GM23338 (cell line): ENCODE measurements at regions not wholly inside any gene's neighbourhood (a gene's known extent, or its start where the extent isn't known, plus 50 kb on each side); places are given as distances from the start of the nearest gene placed in this dataset.

ENCODE experiments used
- ATAC-seq: fragments of 200-7000 bp; cut with Tn5 transposase; 3 replicates; pipeline ENCODE4 v1.9.1; 2020
- DNase-seq: peaks from one replicate; pipeline ENCODE4 v3.0.0-alpha.2; 2015; ENCODE audit warnings: low spot score
- H2AFZ ChIP-seq: fragments of 200-600 bp; sonication (generic); 2 replicates; pipeline ENCODE4 v1.8.0; 2016; ENCODE audit warnings: antibody characterized with exemption, mild to moderate bottlenecking, moderate library complexity
- H3F3A ChIP-seq: fragments of 200-600 bp; sonication (generic); replicated peaks from 2 replicates; pipeline ENCODE4 v1.8.0; 2017; ENCODE audit warnings: antibody characterized with exemption, mixed run types, low read depth
- H3K27ac ChIP-seq: fragments of 200-600 bp; sonication (generic); 2 replicates; pipeline ENCODE4 v1.6.1; 2016; ENCODE audit warnings: low read depth
- H3K27me3 ChIP-seq: fragments of 200-600 bp; sonication (generic); 2 replicates; pipeline ENCODE4 v1.8.0; 2016; ENCODE audit warnings: mild to moderate bottlenecking, mixed run types, moderate library complexity; ENCODE audit not compliant: insufficient read depth
- H3K36me3 ChIP-seq: fragments of 200-600 bp; sonication (generic); 2 replicates; pipeline ENCODE4 v1.8.0; 2016; ENCODE audit warnings: mild to moderate bottlenecking; ENCODE audit not compliant: insufficient read depth
- H3K4me1 ChIP-seq: fragments of 200-600 bp; sonication (generic); 2 replicates; pipeline ENCODE4 v1.8.0; 2016; ENCODE audit warnings: mild to moderate bottlenecking, moderate library complexity; ENCODE audit not compliant: insufficient read depth
- H3K4me2 ChIP-seq: fragments of 200-600 bp; sonication (generic); 2 replicates; pipeline ENCODE4 v1.7.1; 2017; ENCODE audit warnings: mixed run types
- H3K4me3 ChIP-seq: fragments of 200-600 bp; sonication (generic); 2 replicates; pipeline ENCODE4 v1.6.1; 2016; ENCODE audit warnings: mixed run types
- H3K79me2 ChIP-seq: fragments of 200-600 bp; sonication (generic); replicated peaks from 2 replicates; pipeline ENCODE4 v1.8.0; 2017; ENCODE audit warnings: mild to moderate bottlenecking; ENCODE audit not compliant: insufficient read depth
- H3K9me2 ChIP-seq: fragments of 200-600 bp; sonication (generic); 2 replicates; pipeline ENCODE4 v1.8.0; 2017; ENCODE audit not compliant: insufficient read depth
- H4K20me1 ChIP-seq: fragments of 200-600 bp; sonication (generic); replicated peaks from 2 replicates; pipeline ENCODE4 v1.8.0; 2017; ENCODE audit warnings: mild to moderate bottlenecking; ENCODE audit not compliant: insufficient read depth
- H3K27ac Mint-ChIP-seq: 2 replicates; pipeline ENCODE4 v1.8.0; 2020; ENCODE audit warnings: inconsistent platforms, mild to moderate bottlenecking, moderate library complexity, mixed read lengths
- H3K27me3 Mint-ChIP-seq: 3 replicates; pipeline ENCODE4 v1.8.0; 2022; ENCODE audit warnings: low read depth, mild to moderate bottlenecking, moderate library complexity, mixed read lengths, inconsistent platforms; ENCODE audit not compliant: insufficient read depth, poor library complexity
- H3K36me3 Mint-ChIP-seq: 3 replicates; pipeline ENCODE4 v1.8.0; 2021; ENCODE audit warnings: low read depth, mild to moderate bottlenecking, inconsistent platforms, moderate library complexity, mixed read lengths
- H3K4me1 Mint-ChIP-seq: 3 replicates; pipeline ENCODE4 v1.8.0; 2020; ENCODE audit warnings: mild to moderate bottlenecking, inconsistent platforms, mixed read lengths
- H3K4me3 Mint-ChIP-seq: 3 replicates; pipeline ENCODE4 v1.8.0; 2021; ENCODE audit warnings: moderate library complexity, mild to moderate bottlenecking, inconsistent platforms, mixed read lengths
- H3K9me3 Mint-ChIP-seq: 3 replicates; pipeline ENCODE4 v1.8.0; 2020; ENCODE audit warnings: moderate library complexity, mild to moderate bottlenecking, inconsistent platforms, mixed read lengths
- EZH2 ChIP-seq: fragments of 200-600 bp; sonication (generic); IDR thresholded peaks from one replicate; pipeline ENCODE4 v1.8.0; 2017; ENCODE audit warnings: antibody characterized with exemption, mild to moderate bottlenecking, low read depth; ENCODE audit not compliant: unreplicated experiment
- EZH2phosphoT487 ChIP-seq: fragments of 200-600 bp; sonication (generic); IDR thresholded peaks from one replicate; pipeline ENCODE4 v1.8.1; 2018; ENCODE audit warnings: antibody characterized with exemption; ENCODE audit not compliant: unreplicated experiment
- NANOG ChIP-seq: IDR thresholded peaks from 2 replicates; pipeline ENCODE4 v1.6.1; 2016; ENCODE audit warnings: antibody characterized with exemption, borderline replicate concordance
- POLR2AphosphoS5 ChIP-seq: IDR thresholded peaks from 2 replicates; pipeline ENCODE4 v1.6.1; 2016; ENCODE audit warnings: antibody characterized with exemption, low read depth
- ZNF114 ChIP-seq: fragments of 250-450 bp; sonication (Bioruptor Pico); IDR thresholded peaks from 2 replicates; pipeline ENCODE4 v1.5.0; 2020; ENCODE audit warnings: mild to moderate bottlenecking, moderate library complexity
- ZNF331 ChIP-seq: fragments of 250-450 bp; sonication (Bioruptor Pico); IDR thresholded peaks from 2 replicates; pipeline ENCODE4 v1.5.0; 2020; ENCODE audit warnings: low read depth, mild to moderate bottlenecking, moderate library complexity
- ZNF462 ChIP-seq: fragments of 250-450 bp; sonication (Bioruptor Pico); IDR thresholded peaks from 2 replicates; pipeline ENCODE4 v1.5.0; 2020; ENCODE audit warnings: mild to moderate bottlenecking, moderate library complexity

GRCh38 chr14:24695265-24696241, 61.6 kb upstream of the GZMB start (continued):
- TF ChIP-seq ZNF462 (CRISPR knock-in tag) (no peak), EZH2 (no peak), POLR2AphosphoS5 (no peak), NANOG (no peak), ZNF114 (CRISPR knock-in tag) (no peak), ZNF331 (no peak), EZH2phosphoT487 (no peak)

- H3K4me3 Mint-ChIP-seq: no peak overlapping the region
- H3K36me3 ChIP-seq: no peaks in the 10 kb centered on the region
- no peak for TF ChIP-seq POLR2AphosphoS5
- peaks cover 3% of the 10 kb centered on the region for H3K27me3 Mint-ChIP-seq
- H3K36me3 Mint-ChIP-seq: no peaks in the 10 kb centered on the region
- H3K27ac ChIP-seq: no peak overlapping the region
- H3K27me3 ChIP-seq: no peaks in the 10 kb centered on the region
- H3K4me3 ChIP-seq: no peak overlapping the region
- DNase-seq (no peak), ATAC-seq (no peak)
- H3F3A ChIP-seq: no peaks in the 10 kb centered on the region
- H4K20me1 ChIP-seq: no peaks in the 10 kb centered on the region
- no peak overlapping the region for H3K4me2 ChIP-seq
- H3K9me2 ChIP-seq: no peaks in the 10 kb centered on the region
- H3K4me1 ChIP-seq: no peaks in the 10 kb centered on the region; the same call in 1 of the 2 replicates
- H3K4me1 Mint-ChIP-seq: peaks cover 18% of the 10 kb centered on the region
- H2AFZ ChIP-seq: peak overlapping the region; percentile 56; the same call in 1 of the 2 replicates
- no peaks in the 10 kb centered on the region for H3K9me3 Mint-ChIP-seq
- no peak overlapping the region for H3K27ac Mint-ChIP-seq
- no peaks in the 10 kb centered on the region for H3K79me2 ChIP-seq
Measured at GRCh38 chr14:24694680-24695079, 60.7 kb upstream of the GZMB start.
